Hepatocyte (in vitro differentiated cells): ENCODE measurements at regions not wholly inside any gene's neighbourhood (a gene's known extent, or its start where the extent isn't known, plus 50 kb on each side); places are given as distances from the start of the nearest gene placed in this dataset.

Experiments used
- DNase-seq: peaks from one replicate; pipeline ENCODE4 v3.0.0-alpha.2; 2016; ENCODE audit warnings: low spot score
- H2AFZ ChIP-seq: fragments of 200-600 bp; sonication (generic); 2 replicates; pipeline ENCODE4 v1.6.0; 2016; ENCODE audit warnings: antibody characterized with exemption, mild to moderate bottlenecking
- H3K27ac ChIP-seq: fragments of 200-600 bp; sonication (generic); 2 replicates; pipeline ENCODE4 v1.5.1; 2016; ENCODE audit warnings: mild to moderate bottlenecking
- H3K27me3 ChIP-seq: fragments of 200-600 bp; sonication (generic); 2 replicates; pipeline ENCODE4 v1.6.1; 2016
- H3K36me3 ChIP-seq: fragments of 200-600 bp; sonication (generic); replicated peaks from 2 replicates; pipeline ENCODE4 v1.5.1; 2016; ENCODE audit warnings: low read depth; ENCODE audit not compliant: insufficient read depth
- H3K4me1 ChIP-seq: fragments of 200-600 bp; sonication (generic); 2 replicates; pipeline ENCODE4 v1.5.1; 2016; ENCODE audit warnings: mild to moderate bottlenecking, moderate library complexity; ENCODE audit not compliant: insufficient read depth
- H3K4me2 ChIP-seq: fragments of 200-600 bp; sonication (generic); 2 replicates; pipeline ENCODE4 v1.6.0; 2016
- H3K4me3 ChIP-seq: fragments of 200-600 bp; sonication (generic); 2 replicates; pipeline ENCODE4 v1.5.1; 2016; ENCODE audit warnings: mild to moderate bottlenecking
- H3K79me2 ChIP-seq: fragments of 200-600 bp; sonication (generic); 2 replicates; pipeline ENCODE4 v1.6.0; 2017; ENCODE audit warnings: mild to moderate bottlenecking
- H3K9me2 ChIP-seq: fragments of 200-600 bp; sonication (generic); replicated peaks from 2 replicates; pipeline ENCODE4 v1.6.0; 2017; ENCODE audit warnings: mild to moderate bottlenecking; ENCODE audit not compliant: insufficient read depth
- H3K9me3 ChIP-seq: fragments of 200-600 bp; sonication (generic); 2 replicates; pipeline ENCODE4 v1.5.1; 2016; ENCODE audit warnings: low read depth, mild to moderate bottlenecking
- H4K20me1 ChIP-seq: fragments of 200-600 bp; sonication (generic); 2 replicates; pipeline ENCODE4 v1.6.0; 2016; ENCODE audit warnings: mild to moderate bottlenecking; ENCODE audit not compliant: insufficient read depth, poor library complexity, severe bottlenecking
- EZH2 ChIP-seq: fragments of 200-600 bp; sonication (generic); IDR thresholded peaks from 2 replicates; pipeline ENCODE4 v1.6.1; 2016; ENCODE audit warnings: antibody characterized with exemption, mild to moderate bottlenecking, borderline replicate concordance
- EZH2phosphoT487 ChIP-seq: fragments of 200-600 bp; sonication (generic); IDR thresholded peaks from one replicate; pipeline ENCODE4 v1.6.1; 2018; ENCODE audit warnings: antibody characterized with exemption, mild to moderate bottlenecking, low read depth, moderate library complexity; ENCODE audit not compliant: unreplicated experiment, severe bottlenecking
- WGBS: methylation state at CpG from one replicate; pipeline ENCODE4 v1.1.6; 2016; ENCODE audit warnings: low lambda C conversion rate; ENCODE audit errors: missing lambda C conversion rate; 5-methylcytosine and 5-hydroxymethylcytosine counted together
- TF ChIP-seq, protein P1 (sequence below): fragments of 200-600 bp; sonication (generic); IDR thresholded peaks from 2 replicates; pipeline ENCODE4 v1.5.1; 2016; ENCODE audit warnings: antibody characterized with exemption, mild to moderate bottlenecking; ENCODE audit not compliant: poor library complexity

DNA sequence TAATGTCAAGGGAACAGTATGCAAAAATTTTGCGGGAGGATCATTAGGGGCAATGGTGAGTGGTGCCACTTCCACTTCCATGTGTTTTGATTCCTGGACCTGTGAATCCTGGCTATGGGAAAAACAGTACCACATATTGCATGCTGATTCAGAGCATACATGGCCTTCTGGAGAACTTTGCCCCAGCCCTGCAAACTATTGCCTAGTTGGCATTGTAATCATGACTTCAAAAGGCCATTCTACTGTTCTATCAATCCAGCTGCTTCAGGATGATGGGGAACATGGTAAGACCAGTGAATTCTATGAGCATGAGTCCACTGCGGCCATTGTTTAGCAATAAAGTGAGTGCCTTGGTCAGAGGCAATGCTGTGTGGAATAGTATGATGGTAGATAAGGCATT, 75.3 kb upstream of the ZC3H15 start:
- no peak for TF ChIP-seq EZH2
- TF ChIP-seq EZH2phosphoT487 = no peak
- TF ChIP-seq, protein P1, sequence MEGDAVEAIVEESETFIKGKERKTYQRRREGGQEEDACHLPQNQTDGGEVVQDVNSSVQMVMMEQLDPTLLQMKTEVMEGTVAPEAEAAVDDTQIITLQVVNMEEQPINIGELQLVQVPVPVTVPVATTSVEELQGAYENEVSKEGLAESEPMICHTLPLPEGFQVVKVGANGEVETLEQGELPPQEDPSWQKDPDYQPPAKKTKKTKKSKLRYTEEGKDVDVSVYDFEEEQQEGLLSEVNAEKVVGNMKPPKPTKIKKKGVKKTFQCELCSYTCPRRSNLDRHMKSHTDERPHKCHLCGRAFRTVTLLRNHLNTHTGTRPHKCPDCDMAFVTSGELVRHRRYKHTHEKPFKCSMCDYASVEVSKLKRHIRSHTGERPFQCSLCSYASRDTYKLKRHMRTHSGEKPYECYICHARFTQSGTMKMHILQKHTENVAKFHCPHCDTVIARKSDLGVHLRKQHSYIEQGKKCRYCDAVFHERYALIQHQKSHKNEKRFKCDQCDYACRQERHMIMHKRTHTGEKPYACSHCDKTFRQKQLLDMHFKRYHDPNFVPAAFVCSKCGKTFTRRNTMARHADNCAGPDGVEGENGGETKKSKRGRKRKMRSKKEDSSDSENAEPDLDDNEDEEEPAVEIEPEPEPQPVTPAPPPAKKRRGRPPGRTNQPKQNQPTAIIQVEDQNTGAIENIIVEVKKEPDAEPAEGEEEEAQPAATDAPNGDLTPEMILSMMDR = no peak
- Histone ChIP-seq H3K36me3 (no peaks in the 10 kb centered on the region), H3K4me1 (no peaks in the 10 kb centered on the region), H3K4me2 (no peak overlapping the region), H3K9me3 (no peaks in the 10 kb centered on the region), H3K4me3 (no peak overlapping the region), H2AFZ (no peak overlapping the region), H3K9me2 (no peaks in the 10 kb centered on the region), H3K27ac (no peak overlapping the region), H3K27me3 (no peaks in the 10 kb centered on the region), H3K79me2 (no peaks in the 10 kb centered on the region), H4K20me1 (no peaks in the 10 kb centered on the region)
- WGBS = 98% methylated on average over 2 of the region's 2 CpGs
- DNase-seq = no peak

DNA sequence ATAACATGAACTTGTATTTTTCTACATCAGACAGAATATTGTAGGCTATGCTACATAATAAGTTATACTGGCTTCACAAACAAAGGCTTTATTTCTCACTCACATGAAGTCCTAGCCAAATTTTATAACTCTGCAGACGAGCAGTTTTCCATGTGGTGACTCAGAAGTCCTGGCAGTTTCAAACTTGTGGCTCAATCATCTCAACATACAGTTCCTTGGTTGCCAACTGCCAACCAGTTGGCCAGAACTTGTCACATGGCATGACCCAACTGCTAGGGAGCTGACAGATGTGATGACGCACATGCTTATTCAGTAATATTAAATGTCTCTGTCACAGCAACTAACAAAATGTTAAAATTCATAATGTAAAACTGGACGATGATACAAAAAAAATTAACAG, 63.8 kb upstream of the ZC3H15 start:
- H4K20me1 ChIP-seq = no peaks in the 10 kb centered on the region
- no peaks in the 10 kb centered on the region for H3K4me1 ChIP-seq
- no peak overlapping the region for H2AFZ ChIP-seq
- TF ChIP-seq, protein P1 = no peak
- no peak for TF ChIP-seq EZH2
- no peak for TF ChIP-seq EZH2phosphoT487
- WGBS = 89% methylated on average over 3 of the region's 3 CpGs
- DNase-seq = no peak
- H3K4me2 ChIP-seq = no peak overlapping the region
- no peak overlapping the region for H3K27ac ChIP-seq
- H3K79me2 ChIP-seq = no peaks in the 10 kb centered on the region
- no peaks in the 10 kb centered on the region for H3K9me2 ChIP-seq
- no peak overlapping the region for H3K4me3 ChIP-seq
- no peaks in the 10 kb centered on the region for H3K36me3 ChIP-seq
- H3K27me3 ChIP-seq = no peaks in the 10 kb centered on the region
- no peaks in the 10 kb centered on the region for H3K9me3 ChIP-seq

DNA sequence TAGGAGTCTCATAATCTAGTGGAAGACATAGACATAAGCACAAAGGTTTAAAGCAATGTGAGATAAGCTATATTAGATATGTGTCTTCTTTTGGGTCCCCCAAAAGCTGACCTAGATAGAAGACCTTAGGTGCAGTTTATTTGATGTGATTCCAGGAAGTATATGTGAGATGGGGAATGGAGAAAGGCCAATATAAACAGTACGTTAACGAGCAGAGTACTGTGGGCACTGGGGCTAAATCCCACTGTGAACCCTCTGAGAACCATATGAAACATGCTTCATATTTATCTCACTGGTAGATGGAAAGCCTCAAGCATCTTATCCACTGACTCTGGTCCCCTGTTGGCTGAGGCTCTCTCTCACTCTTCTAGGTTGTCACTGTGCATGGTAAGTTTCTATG, 62.6 kb upstream of the ZC3H15 start:
- Histone ChIP-seq H3K4me1 (no peaks in the 10 kb centered on the region), H3K36me3 (no peaks in the 10 kb centered on the region), H3K9me2 (no peaks in the 10 kb centered on the region), H3K27me3 (no peaks in the 10 kb centered on the region), H2AFZ (no peak overlapping the region), H3K27ac (no peak overlapping the region), H4K20me1 (no peaks in the 10 kb centered on the region), H3K9me3 (no peaks in the 10 kb centered on the region), H3K79me2 (no peaks in the 10 kb centered on the region), H3K4me2 (no peak overlapping the region), H3K4me3 (no peak overlapping the region)
- no peak for DNase-seq
- WGBS = 95% methylated on average over 2 of the region's 2 CpGs
- TF ChIP-seq EZH2 (no peak), EZH2phosphoT487 (no peak)
- TF ChIP-seq, protein P1 = no peak

DNA sequence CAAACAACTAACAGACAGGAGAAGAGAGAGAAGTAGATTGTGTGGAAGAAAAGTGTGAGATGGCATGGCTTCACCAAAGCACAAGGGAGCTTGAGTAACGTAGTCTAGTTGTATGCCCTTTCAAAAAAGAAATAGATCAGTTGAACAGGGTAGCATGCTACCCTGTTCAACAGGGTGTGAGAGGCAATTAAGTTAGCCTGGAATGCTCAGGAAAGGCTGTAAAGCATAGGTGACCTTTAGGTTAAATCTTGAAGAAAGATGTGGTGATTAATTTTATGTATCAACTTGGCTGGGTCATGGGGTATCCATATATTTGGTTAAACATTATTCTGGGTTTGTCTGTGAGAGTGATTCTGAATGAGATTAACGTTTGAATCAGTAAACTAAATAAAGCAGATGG, 61.8 kb upstream of the ZC3H15 start:
- Histone ChIP-seq H3K27me3 (no peaks in the 10 kb centered on the region), H3K36me3 (no peaks in the 10 kb centered on the region), H3K4me1 (no peaks in the 10 kb centered on the region), H3K9me3 (no peaks in the 10 kb centered on the region), H4K20me1 (no peaks in the 10 kb centered on the region), H2AFZ (no peak overlapping the region), H3K27ac (no peak overlapping the region), H3K4me3 (no peak overlapping the region), H3K79me2 (no peaks in the 10 kb centered on the region), H3K4me2 (no peak overlapping the region), H3K9me2 (no peaks in the 10 kb centered on the region)
- no peak for DNase-seq
- TF ChIP-seq, protein P1 = no peak
- TF ChIP-seq EZH2phosphoT487 (no peak), EZH2 (no peak)
- 58% methylated on average over 2 of the region's 2 CpGs for WGBS
